ENCODE measurements at regions not wholly inside any gene's neighbourhood (a gene's known extent, or its start where the extent isn't known, plus 50 kb on each side); places are given as distances from the start of the nearest gene placed in this dataset. TPM values are rescaled to one million over a fixed set of nuclear protein-coding genes. Genes with fewer than 3 reads are reported as not detected.

Small RNA genes in the stretch of these regions (small RNA-seq; reads per million reads assigned to genes)
- not detected for gene AC084759.1 (ENCODE audit: low replicate concordance)
